ENCODE measurements at regions not wholly inside any gene's neighbourhood (a gene's known extent, or its start where the extent isn't known, plus 50 kb on each side); places are given as distances from the start of the nearest gene placed in this dataset.

GRCh38 chr12:13692332-13692731 is 289.1 kb downstream of the GRIN2B start:
- DNase-seq (ENCODE audit: low spot score in 2 of 2) (no peak), ATAC-seq (replicated peaks; ENCODE audit: extremely low read depth, poor library complexity, severe bottlenecking) (no peak)
- no peaks in the 10 kb centered on the region for H3K27me3 Mint-ChIP-seq
- no peak overlapping the region for H3K4me3 Mint-ChIP-seq
- no peaks in the 10 kb centered on the region for H3K36me3 Mint-ChIP-seq (ENCODE audit: insufficient read depth)
- no peaks in the 10 kb centered on the region for H3K4me1 Mint-ChIP-seq
- H3K27ac Mint-ChIP-seq (ENCODE audit: low read depth) = no peak overlapping the region
- peaks cover 24% of the 10 kb centered on the region for H3K9me3 Mint-ChIP-seq

- Mint-ChIP-seq H3K4me3 (no peak overlapping the region), H3K27me3 (no peaks in the 10 kb centered on the region), H3K27ac (ENCODE audit: low read depth) (no peak overlapping the region), H3K36me3 (ENCODE audit: insufficient read depth) (no peaks in the 10 kb centered on the region), H3K4me1 (no peaks in the 10 kb centered on the region), H3K9me3 (peaks cover 24% of the 10 kb centered on the region)
- DNase-seq (ENCODE audit: low spot score in 2 of 2) = no peak
- ATAC-seq (replicated peaks; ENCODE audit: extremely low read depth, poor library complexity, severe bottlenecking) = no peak
These were observed 289.8 kb downstream of the GRIN2B start for GRCh38 chr12:13691598-13691997.

GRCh38 chr12:13687633-13688032 is 293.8 kb downstream of the GRIN2B start:
- DNase-seq (ENCODE audit: low spot score in 2 of 2) (no peak), ATAC-seq (replicated peaks; ENCODE audit: extremely low read depth, poor library complexity, severe bottlenecking) (no peak)
- H3K4me3 Mint-ChIP-seq = no peak overlapping the region
- no peak overlapping the region for H3K27ac Mint-ChIP-seq (ENCODE audit: low read depth)
- H3K27me3 Mint-ChIP-seq = no peaks in the 10 kb centered on the region
- H3K4me1 Mint-ChIP-seq = no peaks in the 10 kb centered on the region
- H3K36me3 Mint-ChIP-seq (ENCODE audit: insufficient read depth) = no peaks in the 10 kb centered on the region
- H3K9me3 Mint-ChIP-seq = peaks cover 17% of the 10 kb centered on the region

GRCh38 chr12:13686260-13686659 is 295.1 kb downstream of the GRIN2B start:
- no peaks in the 10 kb centered on the region for H3K27me3 Mint-ChIP-seq
- no peaks in the 10 kb centered on the region for H3K4me1 Mint-ChIP-seq
- no peak for ATAC-seq (replicated peaks; ENCODE audit: extremely low read depth, poor library complexity, severe bottlenecking)
- H3K9me3 Mint-ChIP-seq = peaks cover 11% of the 10 kb centered on the region
- DNase-seq (ENCODE audit: low spot score in 2 of 2) = no peak
- H3K36me3 Mint-ChIP-seq (ENCODE audit: insufficient read depth) = no peaks in the 10 kb centered on the region
- no peak overlapping the region for H3K4me3 Mint-ChIP-seq
- H3K27ac Mint-ChIP-seq (ENCODE audit: low read depth) = no peak overlapping the region

- no peak overlapping the region for H3K4me3 Mint-ChIP-seq
- ATAC-seq (replicated peaks; ENCODE audit: extremely low read depth, poor library complexity, severe bottlenecking) (no peak), DNase-seq (ENCODE audit: low spot score in 2 of 2) (no peak)
- no peak overlapping the region for H3K27ac Mint-ChIP-seq (ENCODE audit: low read depth)
- peaks cover 10% of the 10 kb centered on the region for H3K27me3 Mint-ChIP-seq
- H3K9me3 Mint-ChIP-seq = no peaks in the 10 kb centered on the region
- H3K4me1 Mint-ChIP-seq = no peaks in the 10 kb centered on the region
- no peaks in the 10 kb centered on the region for H3K36me3 Mint-ChIP-seq (ENCODE audit: insufficient read depth)
These were observed 300.5 kb downstream of the GRIN2B start for GRCh38 chr12:13680916-13681315.

GRCh38 chr12:13676880-13677279 is 304.5 kb downstream of the GRIN2B start:
- H3K9me3 Mint-ChIP-seq = peaks cover 10% of the 10 kb centered on the region
- H3K4me3 Mint-ChIP-seq = no peak overlapping the region
- H3K36me3 Mint-ChIP-seq (ENCODE audit: insufficient read depth) = no peaks in the 10 kb centered on the region
- peaks cover 27% of the 10 kb centered on the region for H3K27me3 Mint-ChIP-seq
- ATAC-seq (replicated peaks; ENCODE audit: extremely low read depth, poor library complexity, severe bottlenecking) (no peak), DNase-seq (ENCODE audit: low spot score in 2 of 2) (no peak)
- H3K4me1 Mint-ChIP-seq = no peaks in the 10 kb centered on the region
- no peak overlapping the region for H3K27ac Mint-ChIP-seq (ENCODE audit: low read depth)

- Mint-ChIP-seq H3K36me3 (ENCODE audit: insufficient read depth) (peaks cover 2% of the 10 kb centered on the region), H3K4me1 (no peaks in the 10 kb centered on the region), H3K9me3 (peaks cover 10% of the 10 kb centered on the region), H3K4me3 (no peak overlapping the region), H3K27me3 (peaks cover 42% of the 10 kb centered on the region), H3K27ac (ENCODE audit: low read depth) (no peak overlapping the region)
- ATAC-seq (replicated peaks; ENCODE audit: extremely low read depth, poor library complexity, severe bottlenecking) = no peak
- no peak for DNase-seq (ENCODE audit: low spot score in 2 of 2)
These were observed 311.0 kb downstream of the GRIN2B start for GRCh38 chr12:13670285-13670866.

GRCh38 chr12:13668880-13669279 is 312.5 kb downstream of the GRIN2B start:
- DNase-seq (ENCODE audit: low spot score in 2 of 2) (no peak), ATAC-seq (replicated peaks; ENCODE audit: extremely low read depth, poor library complexity, severe bottlenecking) (no peak)
- no peak overlapping the region for H3K4me3 Mint-ChIP-seq
- no peaks in the 10 kb centered on the region for H3K4me1 Mint-ChIP-seq
- H3K36me3 Mint-ChIP-seq (ENCODE audit: insufficient read depth) = peaks cover 2% of the 10 kb centered on the region
- peaks cover 10% of the 10 kb centered on the region for H3K9me3 Mint-ChIP-seq
- H3K27me3 Mint-ChIP-seq = peaks cover 42% of the 10 kb centered on the region
- H3K27ac Mint-ChIP-seq (ENCODE audit: low read depth) = no peak overlapping the region

GRCh38 chr12:13666806-13667205 is 314.6 kb downstream of the GRIN2B start:
- Mint-ChIP-seq H3K27me3 (peaks cover 25% of the 10 kb centered on the region), H3K4me3 (no peak overlapping the region), H3K36me3 (ENCODE audit: insufficient read depth) (peaks cover 2% of the 10 kb centered on the region), H3K9me3 (no peaks in the 10 kb centered on the region), H3K4me1 (no peaks in the 10 kb centered on the region), H3K27ac (ENCODE audit: low read depth) (no peak overlapping the region)
- no peak for ATAC-seq (replicated peaks; ENCODE audit: extremely low read depth, poor library complexity, severe bottlenecking)
- no peak for DNase-seq (ENCODE audit: low spot score in 2 of 2)

- Mint-ChIP-seq H3K4me1 (no peaks in the 10 kb centered on the region), H3K4me3 (no peak overlapping the region), H3K27me3 (peaks cover 9% of the 10 kb centered on the region), H3K9me3 (no peaks in the 10 kb centered on the region), H3K36me3 (ENCODE audit: insufficient read depth) (peaks cover 2% of the 10 kb centered on the region), H3K27ac (ENCODE audit: low read depth) (no peak overlapping the region)
- DNase-seq (ENCODE audit: low spot score in 2 of 2) (no peak), ATAC-seq (replicated peaks; ENCODE audit: extremely low read depth, poor library complexity, severe bottlenecking) (no peak)
These were observed 320.2 kb downstream of the GRIN2B start for GRCh38 chr12:13661005-13661887.

GRCh38 chr12:13654456-13654855 is 326.9 kb downstream of the GRIN2B start:
- no peak overlapping the region for H3K27ac Mint-ChIP-seq (ENCODE audit: low read depth)
- H3K36me3 Mint-ChIP-seq (ENCODE audit: insufficient read depth) = no peaks in the 10 kb centered on the region
- no peaks in the 10 kb centered on the region for H3K9me3 Mint-ChIP-seq
- no peak for DNase-seq (ENCODE audit: low spot score in 2 of 2)
- no peak for ATAC-seq (replicated peaks; ENCODE audit: extremely low read depth, poor library complexity, severe bottlenecking)
- H3K4me1 Mint-ChIP-seq = no peaks in the 10 kb centered on the region
- peaks cover 21% of the 10 kb centered on the region for H3K27me3 Mint-ChIP-seq
- H3K4me3 Mint-ChIP-seq = no peak overlapping the region

GRCh38 chr12:13652105-13652504 is 329.3 kb downstream of the GRIN2B start:
- Mint-ChIP-seq H3K9me3 (no peaks in the 10 kb centered on the region), H3K4me1 (no peaks in the 10 kb centered on the region), H3K36me3 (ENCODE audit: insufficient read depth) (no peaks in the 10 kb centered on the region), H3K27me3 (peaks cover 15% of the 10 kb centered on the region), H3K4me3 (no peak overlapping the region), H3K27ac (ENCODE audit: low read depth) (no peak overlapping the region)
- no peak for ATAC-seq (replicated peaks; ENCODE audit: extremely low read depth, poor library complexity, severe bottlenecking)
- no peak for DNase-seq (ENCODE audit: low spot score in 2 of 2)

- H3K27ac Mint-ChIP-seq (ENCODE audit: low read depth) = no peak overlapping the region
- ATAC-seq (replicated peaks; ENCODE audit: extremely low read depth, poor library complexity, severe bottlenecking) (no peak), DNase-seq (ENCODE audit: low spot score in 2 of 2) (no peak)
- no peaks in the 10 kb centered on the region for H3K4me1 Mint-ChIP-seq
- no peaks in the 10 kb centered on the region for H3K36me3 Mint-ChIP-seq (ENCODE audit: insufficient read depth)
- no peak overlapping the region for H3K4me3 Mint-ChIP-seq
- peaks cover 9% of the 10 kb centered on the region for H3K27me3 Mint-ChIP-seq
- no peaks in the 10 kb centered on the region for H3K9me3 Mint-ChIP-seq
These were observed 345.7 kb downstream of the GRIN2B start for GRCh38 chr12:13635709-13636108.

All from central memory CD8-positive, alpha-beta T cell (primary cell).